IPS-20b (cell line): ENCODE measurements at regions not wholly inside any gene's neighbourhood (a gene's known extent, or its start where the extent isn't known, plus 50 kb on each side); places are given as distances from the start of the nearest gene placed in this dataset.
"Not testable (repeated sequence)": the region's sequence is repeated elsewhere in the genome, so short reads cannot be mapped to it uniquely, and the experiment has no call there.

Experiments
- H3K27ac ChIP-seq: one replicate; pipeline ENCODE4 v1.5.1; 2013; ENCODE audit warnings: low read length
- H3K27me3 ChIP-seq: 2 replicates; pipeline ENCODE4 v1.6.1; 2013; ENCODE audit warnings: mild to moderate bottlenecking, low read length, inconsistent platforms; ENCODE audit not compliant: insufficient read depth
- H3K36me3 ChIP-seq: 2 replicates; pipeline ENCODE4 v1.6.1; 2013; ENCODE audit warnings: low read depth, mild to moderate bottlenecking, inconsistent platforms, low read length, moderate library complexity; ENCODE audit not compliant: insufficient read depth
- H3K4me1 ChIP-seq: 2 replicates; pipeline ENCODE4 v1.6.1; 2013; ENCODE audit warnings: mild to moderate bottlenecking, control low read depth, inconsistent platforms, low read length, moderate library complexity; ENCODE audit not compliant: insufficient read depth
- H3K4me3 ChIP-seq: 2 replicates; pipeline ENCODE4 v1.5.1; 2013; ENCODE audit warnings: mild to moderate bottlenecking, low read length, inconsistent platforms
- H3K9ac ChIP-seq: 2 replicates; pipeline ENCODE4 v1.6.1; 2013; ENCODE audit warnings: low read depth, mild to moderate bottlenecking, inconsistent platforms, low read length, moderate library complexity
- H3K9me3 ChIP-seq: 2 replicates; pipeline ENCODE4 v1.6.1; 2013; ENCODE audit warnings: mild to moderate bottlenecking, low read depth, low read length, inconsistent platforms; ENCODE audit not compliant: insufficient read depth

DNA sequence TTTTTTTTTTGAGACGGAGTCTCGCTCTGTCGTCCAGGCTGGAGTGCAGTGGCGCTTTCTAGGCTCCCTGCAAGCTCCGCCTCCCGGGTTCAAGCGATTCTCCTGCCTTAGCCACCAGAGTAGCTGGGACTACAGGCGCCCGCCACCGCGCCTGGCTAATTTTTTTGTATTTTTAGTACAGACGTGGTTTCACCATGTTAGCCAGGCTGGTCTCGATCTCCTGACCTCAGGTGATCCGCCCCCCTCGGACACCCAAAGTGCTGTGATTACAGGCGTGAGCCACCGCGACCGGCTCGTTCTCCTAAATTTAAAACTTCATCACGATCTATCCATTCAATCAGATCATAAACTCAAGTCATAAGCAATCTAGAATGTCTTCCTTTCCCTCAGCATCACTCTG is 359.5 kb upstream of the BRINP3 start:
- not testable (repeated sequence) for H3K4me1 ChIP-seq, H3K36me3 ChIP-seq, H3K27ac ChIP-seq, H3K9me3 ChIP-seq, H3K27me3 ChIP-seq, H3K9ac ChIP-seq, H3K4me3 ChIP-seq

DNA sequence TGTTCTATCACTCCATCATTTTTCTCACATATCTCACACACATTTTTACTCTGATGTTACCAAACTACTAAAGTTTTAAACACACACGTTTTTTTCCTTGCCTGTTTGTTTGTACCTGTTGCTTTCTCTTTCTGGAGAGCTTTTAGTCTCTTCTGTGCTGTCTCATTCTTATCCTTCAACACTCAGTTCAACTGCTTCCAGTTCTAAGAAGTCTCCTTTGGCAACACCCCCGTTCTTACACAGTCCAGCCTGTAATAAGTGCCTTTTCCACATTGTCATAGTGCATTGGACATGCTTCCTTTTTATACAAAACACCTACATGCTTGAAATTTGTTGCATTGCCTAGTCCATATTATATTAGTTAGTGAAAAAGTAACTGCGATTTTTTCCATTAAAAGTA is 360.2 kb upstream of the BRINP3 start:
- Histone ChIP-seq H3K9ac (no peak overlapping the region), H3K4me3 (no peak overlapping the region), H3K27me3 (no peaks in the 10 kb centered on the region), H3K9me3 (no peaks in the 10 kb centered on the region), H3K4me1 (no peaks in the 10 kb centered on the region), H3K27ac (no peak overlapping the region), H3K36me3 (no peaks in the 10 kb centered on the region)

DNA sequence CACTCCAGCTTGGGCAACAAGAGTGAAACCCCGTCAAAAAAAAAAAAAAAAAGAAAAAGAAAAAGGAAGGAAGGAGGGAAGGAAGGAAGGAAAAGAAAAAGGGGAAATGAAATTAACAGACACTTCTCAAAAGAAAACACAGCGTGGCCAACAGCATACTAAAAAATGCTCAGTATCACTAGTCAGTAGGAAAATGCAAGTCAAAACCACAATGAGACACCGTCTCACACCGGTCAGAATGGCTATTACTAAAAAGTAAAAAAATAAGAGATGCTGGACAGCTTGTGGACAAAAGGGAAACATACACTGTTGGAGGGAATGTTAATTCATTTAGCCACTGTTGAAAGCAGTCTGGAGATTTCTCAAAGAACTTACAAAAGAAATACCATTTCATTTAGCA is 369.5 kb upstream of the BRINP3 start:
- Histone ChIP-seq H3K4me3 (no peak overlapping the region), H3K9ac (no peak overlapping the region), H3K27me3 (no peaks in the 10 kb centered on the region), H3K9me3 (no peaks in the 10 kb centered on the region), H3K36me3 (no peaks in the 10 kb centered on the region), H3K27ac (no peak overlapping the region), H3K4me1 (no peaks in the 10 kb centered on the region)

- H3K36me3 ChIP-seq = no peaks in the 10 kb centered on the region
- no peak overlapping the region for H3K27ac ChIP-seq
- H3K9me3 ChIP-seq = no peaks in the 10 kb centered on the region
- H3K27me3 ChIP-seq = no peaks in the 10 kb centered on the region
- no peaks in the 10 kb centered on the region for H3K4me1 ChIP-seq
- H3K9ac ChIP-seq = no peak overlapping the region
- H3K4me3 ChIP-seq = no peak overlapping the region
Measured at GRCh38 chr1:190849346-190849745, 371.7 kb upstream of the BRINP3 start.

DNA sequence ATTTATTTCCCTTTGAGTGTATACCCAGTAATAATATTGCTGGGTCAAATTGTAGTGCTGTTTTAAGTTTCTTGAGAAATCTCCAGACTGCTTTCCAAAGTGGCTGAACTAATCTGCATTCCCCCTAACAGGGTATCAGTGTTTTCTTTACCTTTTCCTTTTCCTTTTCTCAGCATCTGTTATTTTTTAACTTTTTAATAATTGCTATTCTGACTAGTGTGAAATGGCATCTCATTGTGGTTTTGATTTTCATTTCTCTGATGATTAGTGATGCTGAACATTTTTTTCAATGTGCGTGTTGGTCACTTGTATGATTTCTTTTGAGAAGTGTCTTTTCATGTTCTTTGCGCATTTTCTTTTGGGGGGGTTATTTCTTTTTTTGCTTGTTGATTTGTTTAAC is 374.9 kb upstream of the BRINP3 start:
- no peaks in the 10 kb centered on the region for H3K36me3 ChIP-seq
- H3K27me3 ChIP-seq = no peaks in the 10 kb centered on the region
- H3K9me3 ChIP-seq = peaks cover 4% of the 10 kb centered on the region; the same call in 1 of the 2 replicates
- H3K4me1 ChIP-seq = no peaks in the 10 kb centered on the region
- H3K9ac ChIP-seq = no peak overlapping the region
- H3K4me3 ChIP-seq = no peak overlapping the region
- no peak overlapping the region for H3K27ac ChIP-seq

DNA sequence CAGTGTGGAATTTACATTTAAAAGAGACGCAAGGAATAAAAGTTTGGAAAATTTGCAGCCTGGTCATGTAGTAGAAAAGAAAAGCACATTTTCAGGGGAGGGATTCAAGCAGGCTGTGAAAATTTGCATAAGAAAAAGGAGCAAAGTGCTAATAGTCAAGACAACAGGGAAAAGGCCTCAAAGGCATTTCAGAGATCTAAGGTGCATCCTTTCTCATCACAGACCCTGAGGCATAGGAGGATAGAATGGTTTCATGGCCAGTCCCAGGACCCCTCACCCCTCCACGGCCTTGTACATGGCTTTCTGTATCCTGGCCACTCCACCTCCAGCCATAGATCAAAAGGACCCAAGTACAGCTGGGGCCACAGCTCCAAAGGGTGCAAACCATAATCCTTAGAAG is 380.5 kb upstream of the BRINP3 start:
- Histone ChIP-seq H3K9ac (no peak overlapping the region), H3K9me3 (peaks cover 21% of the 10 kb centered on the region), H3K36me3 (no peaks in the 10 kb centered on the region), H3K4me1 (no peaks in the 10 kb centered on the region), H3K4me3 (no peak overlapping the region), H3K27ac (no peak overlapping the region), H3K27me3 (no peaks in the 10 kb centered on the region)

GRCh38 chr1:190864013-190864641 is 386.5 kb upstream of the BRINP3 start:
- H3K27me3 ChIP-seq = no peaks in the 10 kb centered on the region
- H3K27ac ChIP-seq = no peak overlapping the region
- no peak overlapping the region for H3K4me3 ChIP-seq
- no peaks in the 10 kb centered on the region for H3K36me3 ChIP-seq
- H3K4me1 ChIP-seq = no peaks in the 10 kb centered on the region
- H3K9ac ChIP-seq = no peak overlapping the region
- H3K9me3 ChIP-seq = peaks cover 5% of the 10 kb centered on the region; the same call in 1 of the 2 replicates

DNA sequence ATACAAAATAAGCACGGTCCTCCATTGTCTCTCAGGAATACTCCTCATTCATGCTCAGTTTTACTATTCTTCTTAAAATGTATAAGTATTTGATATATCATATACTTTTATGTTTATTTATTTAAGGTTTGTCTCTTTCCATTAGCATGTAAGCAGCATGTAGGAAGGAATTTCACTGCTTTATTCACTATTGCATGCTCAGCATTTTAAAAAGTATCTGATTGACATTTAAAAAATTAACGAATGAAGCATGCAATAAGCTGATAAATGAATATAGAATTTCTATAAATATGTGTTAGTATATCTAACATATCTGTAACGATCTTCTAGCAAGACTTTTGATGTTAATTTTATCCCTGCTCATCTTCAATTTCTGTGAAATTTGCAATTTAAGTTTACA is 402.7 kb upstream of the BRINP3 start:
- Histone ChIP-seq H3K36me3 (no peaks in the 10 kb centered on the region), H3K4me3 (no peak overlapping the region), H3K9ac (no peak overlapping the region), H3K9me3 (no peaks in the 10 kb centered on the region), H3K27ac (no peak overlapping the region), H3K27me3 (no peaks in the 10 kb centered on the region), H3K4me1 (no peaks in the 10 kb centered on the region)

DNA sequence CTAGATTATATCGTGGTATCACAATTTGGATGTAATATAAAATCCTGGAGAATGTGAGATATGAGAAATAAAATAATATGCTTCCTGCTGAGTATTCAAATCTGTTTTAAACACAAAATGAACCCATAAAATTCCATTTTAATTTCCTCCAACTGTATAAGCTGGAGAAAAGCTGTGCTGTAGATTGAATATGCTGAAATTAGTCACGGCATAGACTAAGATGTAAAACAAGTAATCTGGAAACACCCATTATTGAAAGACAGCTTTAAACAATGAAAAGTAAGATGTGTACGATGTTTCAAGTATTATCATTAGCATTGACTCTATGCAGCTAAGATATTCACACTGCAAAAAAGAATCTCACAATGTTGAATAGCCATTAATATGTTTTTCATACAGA is 403.4 kb upstream of the BRINP3 start:
- H3K27ac ChIP-seq = no peak overlapping the region
- H3K9ac ChIP-seq = no peak overlapping the region
- H3K9me3 ChIP-seq = no peaks in the 10 kb centered on the region
- H3K4me1 ChIP-seq = no peaks in the 10 kb centered on the region
- H3K4me3 ChIP-seq = no peak overlapping the region
- H3K36me3 ChIP-seq = no peaks in the 10 kb centered on the region
- H3K27me3 ChIP-seq = no peaks in the 10 kb centered on the region

DNA sequence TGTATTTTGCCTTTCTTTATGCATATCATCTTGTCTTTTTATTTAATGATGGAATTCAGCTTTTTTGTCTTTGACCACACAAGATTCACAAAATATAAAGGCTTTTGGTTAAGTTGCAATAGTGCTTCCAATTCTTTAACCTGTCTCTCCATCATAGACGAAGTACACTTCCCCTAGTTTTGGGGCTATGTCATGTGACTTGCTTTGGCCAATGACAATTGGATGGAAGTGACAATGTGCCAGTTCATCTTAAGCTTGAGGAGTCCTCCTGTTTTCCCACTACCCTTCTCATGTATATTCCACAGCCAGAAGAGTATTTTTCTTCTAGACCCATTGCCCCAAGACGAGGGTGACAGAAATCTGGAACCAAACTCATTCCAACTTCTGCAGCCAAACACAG is 419.6 kb upstream of the BRINP3 start:
- H3K27ac ChIP-seq = no peak overlapping the region
- no peak overlapping the region for H3K9ac ChIP-seq
- H3K27me3 ChIP-seq = no peaks in the 10 kb centered on the region
- H3K9me3 ChIP-seq = no peaks in the 10 kb centered on the region
- no peak overlapping the region for H3K4me3 ChIP-seq
- no peaks in the 10 kb centered on the region for H3K4me1 ChIP-seq
- no peaks in the 10 kb centered on the region for H3K36me3 ChIP-seq

- Histone ChIP-seq H3K36me3 (no peaks in the 10 kb centered on the region), H3K9ac (no peak overlapping the region), H3K4me1 (no peaks in the 10 kb centered on the region), H3K27ac (no peak overlapping the region), H3K4me3 (no peak overlapping the region), H3K9me3 (no peaks in the 10 kb centered on the region), H3K27me3 (no peaks in the 10 kb centered on the region)
Measured at GRCh38 chr1:190904091-190904695, 426.5 kb upstream of the BRINP3 start.

GRCh38 chr1:190906206-190906725 is 428.6 kb upstream of the BRINP3 start:
- Histone ChIP-seq H3K4me3 (no peak overlapping the region), H3K27ac (no peak overlapping the region), H3K4me1 (no peaks in the 10 kb centered on the region), H3K9ac (no peak overlapping the region), H3K36me3 (no peaks in the 10 kb centered on the region), H3K27me3 (no peaks in the 10 kb centered on the region), H3K9me3 (no peaks in the 10 kb centered on the region)
